CD4-positive, alpha-beta T cell treated with Interleukin-4 for 4 hours (primary cell): ENCODE measurements at regions not wholly inside any gene's neighbourhood (a gene's known extent, or its start where the extent isn't known, plus 50 kb on each side); places are given as distances from the start of the nearest gene placed in this dataset.

Experiments used
- DNase-seq: peaks from one replicate; pipeline ENCODE4 v3.0.0-alpha.2; 2020

- DNase-seq, result no peak
Measured at GRCh38 chr2:217652761-217653639, 349.8 kb downstream of the TNS1 start.

GRCh38 chr2:217650716-217651360 is 352.0 kb downstream of the TNS1 start:
- peak; percentile 27 for DNase-seq

GRCh38 chr2:217650229-217650628 is 352.6 kb downstream of the TNS1 start:
- DNase-seq, result no peak

GRCh38 chr2:217647925-217648324 is 354.9 kb downstream of the TNS1 start:
- DNase-seq, result no peak

- DNase-seq, result no peak
Measured at GRCh38 chr2:217647226-217647625, 355.6 kb downstream of the TNS1 start.

DNA sequence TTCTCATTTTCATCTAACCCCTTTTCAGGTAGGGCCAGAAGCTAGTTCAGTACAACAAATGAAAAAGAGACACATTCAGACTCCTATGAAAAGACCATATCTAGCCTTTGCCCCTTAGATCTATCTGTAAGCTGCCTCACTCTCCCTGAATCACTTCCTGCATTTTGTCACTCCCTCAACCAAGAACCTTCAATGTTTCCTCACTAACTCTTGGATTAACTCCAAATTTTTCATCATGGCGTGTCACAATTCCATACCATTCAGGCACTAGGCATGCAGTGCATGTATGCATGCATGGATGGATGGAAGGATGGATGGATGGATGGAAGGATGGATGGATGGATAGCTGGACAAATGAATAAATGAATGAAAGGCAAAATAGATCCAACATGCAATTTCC is 356.9 kb downstream of the TNS1 start:
- no peak for DNase-seq

DNA sequence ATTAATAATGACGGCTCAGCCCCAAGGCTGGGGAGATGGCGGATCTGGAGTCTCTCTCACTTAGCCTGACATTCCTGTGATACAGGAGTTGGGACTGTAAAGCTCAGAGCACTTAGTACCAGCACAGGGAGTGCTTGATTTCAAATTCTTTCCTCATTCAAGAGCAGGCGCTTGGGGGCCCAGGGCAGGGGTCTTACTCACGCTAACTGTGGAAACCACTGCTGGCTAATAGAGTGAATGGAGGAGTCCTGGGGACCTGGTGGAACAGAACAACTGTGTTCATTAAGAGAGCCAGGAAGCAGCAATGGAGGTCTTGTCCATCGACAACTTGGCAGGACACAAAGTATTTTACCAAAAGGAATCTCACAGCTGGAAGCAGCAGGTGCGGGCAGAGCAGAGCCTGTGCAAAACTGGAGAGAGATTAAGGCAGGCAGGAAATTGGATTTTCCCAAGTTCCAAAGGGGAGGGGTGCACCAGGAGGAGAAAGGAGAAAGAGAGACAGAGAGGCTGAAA is 358.9 kb downstream of the TNS1 start:
- DNase-seq, result no peak

GRCh38 chr2:217642944-217643343 is 359.9 kb downstream of the TNS1 start:
- no peak for DNase-seq

GRCh38 chr2:217641960-217642359 is 360.8 kb downstream of the TNS1 start:
- DNase-seq, result no peak

- DNase-seq, result no peak
Measured at GRCh38 chr2:217639481-217639880, 363.3 kb downstream of the TNS1 start.

DNA sequence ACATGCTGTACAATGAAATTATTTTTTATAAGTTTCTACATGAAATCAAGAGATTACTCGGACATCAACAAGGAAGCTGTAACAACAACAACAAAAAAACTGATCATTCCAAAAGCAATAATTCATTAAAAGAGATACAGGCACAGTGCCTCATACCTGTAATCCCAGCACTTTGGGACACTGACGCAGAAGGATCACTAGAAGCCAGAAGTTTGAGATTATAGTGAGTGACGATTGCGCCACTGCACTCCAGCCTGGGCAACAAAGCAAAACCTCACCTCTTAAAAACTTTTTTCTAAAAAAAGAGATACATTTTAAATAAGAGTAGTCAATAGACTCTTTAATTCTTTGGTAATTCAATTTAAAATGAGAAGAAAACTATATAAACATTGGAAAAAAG is 364.3 kb downstream of the TNS1 start:
- DNase-seq, result no peak

GRCh38 chr2:217638031-217638430 is 364.8 kb downstream of the TNS1 start:
- DNase-seq, result no peak

DNA sequence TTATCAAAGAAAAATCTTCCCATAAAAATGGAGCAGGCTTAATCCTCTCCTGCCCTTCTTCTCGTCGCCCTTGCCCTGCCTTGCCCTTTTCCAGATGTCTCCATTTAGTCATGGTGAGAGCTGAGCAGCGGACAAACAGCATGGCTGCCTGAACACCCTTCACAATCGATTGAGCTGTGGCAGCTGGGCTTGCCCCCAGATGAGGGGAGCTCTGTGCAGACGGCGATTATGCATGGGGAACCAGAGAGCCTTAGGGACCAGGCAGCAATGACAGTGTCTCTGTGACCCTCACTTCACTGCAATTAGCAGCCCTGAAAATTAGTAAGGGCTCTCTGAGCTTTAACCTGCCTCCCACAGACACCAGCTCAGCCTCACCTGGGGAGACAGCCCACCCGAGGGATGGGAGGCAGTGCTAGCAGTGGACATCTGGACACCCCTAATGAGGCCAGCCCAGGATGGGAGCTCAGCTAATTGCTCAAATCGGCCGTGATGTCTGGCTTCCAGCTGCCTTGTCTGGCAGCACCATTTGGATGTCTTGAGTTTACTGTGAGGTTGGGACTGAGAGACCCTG is 365.7 kb downstream of the TNS1 start:
- no peak for DNase-seq

DNA sequence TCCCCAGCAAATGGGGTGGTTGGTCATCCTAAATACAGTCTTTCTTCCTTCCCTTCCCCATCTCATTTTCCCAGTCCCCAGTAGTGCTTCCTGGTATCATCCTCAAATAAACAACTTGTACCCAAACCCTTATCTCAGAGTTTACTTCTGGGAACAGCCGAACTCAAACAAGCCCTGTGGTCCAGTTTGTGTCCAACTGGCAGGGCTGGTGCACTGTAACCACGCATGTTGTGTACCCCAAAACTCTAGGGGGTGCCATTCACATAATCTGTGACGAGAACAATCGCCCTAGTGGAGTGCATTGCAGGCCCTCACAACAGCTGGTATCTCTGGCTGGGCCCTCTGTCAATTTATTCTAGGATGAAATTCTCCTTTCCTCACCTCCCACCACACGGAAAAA is 366.2 kb downstream of the TNS1 start:
- DNase-seq, result no peak

DNA sequence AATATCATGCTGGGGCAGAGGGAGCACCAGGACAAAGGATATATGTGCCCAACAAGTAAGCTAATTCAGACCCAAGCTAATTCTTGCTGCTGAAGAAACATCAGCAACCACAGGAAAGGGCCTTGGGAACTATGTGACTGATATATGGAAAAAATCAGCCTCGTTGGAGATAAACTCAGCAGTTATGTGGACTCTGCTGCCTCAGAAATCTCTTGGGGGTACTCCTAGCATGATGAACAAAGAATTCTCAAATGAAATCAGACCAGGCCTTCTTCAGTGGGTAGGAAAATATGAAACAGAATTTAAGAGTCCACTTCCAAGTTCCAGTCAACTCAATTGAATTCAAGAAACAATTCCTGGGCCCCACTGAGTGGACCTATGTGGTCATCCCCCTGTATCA is 367.9 kb downstream of the TNS1 start:
- DNase-seq, result no peak

DNA sequence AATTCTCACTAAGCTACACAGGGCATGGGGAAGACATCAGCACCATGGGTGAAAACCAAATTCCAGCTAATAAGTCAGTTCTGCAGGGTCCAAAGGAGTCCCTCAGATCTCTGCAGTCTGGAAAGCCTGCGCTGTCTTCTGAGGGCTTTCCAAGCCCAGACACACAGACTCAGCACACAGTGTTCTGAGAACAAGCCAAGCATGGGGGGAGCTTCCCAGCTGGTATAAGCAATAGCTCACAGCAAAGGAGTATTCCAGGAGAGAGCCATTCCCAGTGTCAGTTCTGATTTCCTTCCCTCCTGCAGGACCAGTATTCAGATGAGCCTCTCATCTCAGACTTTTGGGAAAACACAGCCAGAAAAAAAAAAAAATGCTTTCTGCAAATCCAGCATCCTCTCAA is 370.8 kb downstream of the TNS1 start:
- DNase-seq, result no peak

- no peak for DNase-seq
Measured at GRCh38 chr2:217631115-217631514, 371.7 kb downstream of the TNS1 start.

- no peak for DNase-seq
Measured at GRCh38 chr2:217629347-217629746, 373.4 kb downstream of the TNS1 start.

DNA sequence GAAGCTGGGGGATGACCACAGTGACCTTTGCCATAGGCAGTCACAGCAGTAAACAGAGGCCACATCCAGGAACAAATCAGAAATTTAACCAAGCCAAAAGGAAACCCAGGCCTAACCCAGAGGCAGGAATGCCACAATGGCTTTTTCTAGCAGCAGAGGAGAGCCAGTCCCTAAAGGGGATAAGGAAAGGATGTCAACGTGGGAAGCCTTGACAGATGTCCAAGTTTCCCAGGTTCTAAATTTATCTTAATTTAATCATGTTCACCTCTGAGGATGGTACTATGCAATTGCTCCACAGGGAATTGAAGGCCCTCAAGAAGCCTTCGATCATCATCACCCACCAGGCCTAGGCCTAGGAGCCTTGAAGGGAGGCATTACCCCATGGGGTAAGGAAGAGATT is 374.7 kb downstream of the TNS1 start:
- DNase-seq, result no peak

- DNase-seq, result no peak
Measured at GRCh38 chr2:217626926-217627325, 375.9 kb downstream of the TNS1 start.

DNA sequence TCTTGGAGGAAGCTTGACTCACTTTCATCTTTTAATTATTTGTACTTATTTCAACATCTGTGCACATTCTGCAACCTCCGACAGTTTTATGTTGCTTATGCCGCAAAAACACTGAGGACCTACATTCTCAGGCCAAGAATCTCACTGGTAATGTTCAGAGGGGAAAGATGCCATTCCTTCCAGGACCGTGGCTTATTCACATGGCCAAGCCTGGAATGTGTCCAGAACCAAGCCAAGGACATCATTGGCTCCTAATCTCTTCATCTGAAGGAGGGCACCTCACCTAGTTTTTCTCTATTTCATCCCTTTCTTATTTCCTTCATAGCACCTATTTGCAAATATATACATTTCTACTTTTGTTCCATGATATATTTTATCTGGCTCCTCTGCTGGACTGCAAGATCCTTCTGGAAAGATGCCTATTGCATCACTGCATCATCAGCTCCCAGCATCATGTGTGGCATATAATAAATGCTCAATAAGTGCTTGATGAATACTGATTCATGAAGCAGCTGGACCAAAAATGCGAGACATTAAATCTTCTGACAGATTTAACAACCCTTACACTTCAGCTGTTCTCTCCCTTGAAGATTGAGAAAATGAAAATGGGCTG is 377.1 kb downstream of the TNS1 start:
- no peak for DNase-seq

GRCh38 chr2:217623281-217623912 is 379.4 kb downstream of the TNS1 start:
- no peak for DNase-seq
